PC-3 (cell line): ENCODE measurements at regions not wholly inside any gene's neighbourhood (a gene's known extent, or its start where the extent isn't known, plus 50 kb on each side); places are given as distances from the start of the nearest gene placed in this dataset.

Experiments
- ATAC-seq: fragments of 200-7000 bp; cut with Tn5 transposase; 2 replicates; pipeline ENCODE4 v1.9.1; 2020; ENCODE audit warnings: mild to moderate bottlenecking, moderate library complexity
- BruUV-seq: library from RNA; stranded (reverse); fragments of 400-500 nt; replicated peaks from 2 replicates; lab custom pipeline; 2021; lab: Mats Ljungman, UMichigan
- CTCF ChIA-PET: fragments of 300-600 bp; sonication (Branson Sonifier 250); formaldehyde crosslinking; loops from one replicate; lab custom pipeline; 2022; ENCODE audit warnings: antibody characterized with exemption; lab: Charles Lee
- POLR2A ChIA-PET: fragments of 300-600 bp; sonication (Branson Sonifier 250); formaldehyde crosslinking; loops from one replicate; lab custom pipeline; 2022; ENCODE audit warnings: antibody characterized with exemption; ENCODE audit not compliant: unreplicated experiment; lab: Charles Lee
- DNase-seq: peaks from one replicate; pipeline ENCODE4 v3.0.0-alpha.2; 2015
- H2AFZ ChIP-seq: fragments of 300-600 bp; sonication (generic); 2 replicates; pipeline ENCODE4 v1.6.0; 2016; ENCODE audit warnings: antibody characterized with exemption, low read length
- H3F3A ChIP-seq: fragments of 300-600 bp; sonication (generic); one replicate; pipeline ENCODE4 v1.6.0; 2017; ENCODE audit warnings: antibody characterized with exemption, low read length, control low read depth, mild to moderate bottlenecking; ENCODE audit not compliant: unreplicated experiment
- H3K27ac ChIP-seq: fragments of 300-600 bp; sonication (generic); 2 replicates; pipeline ENCODE4 v1.5.1; 2016; ENCODE audit warnings: mild to moderate bottlenecking, low read length
- H3K27me3 ChIP-seq: fragments of 300-600 bp; sonication (generic); 2 replicates; pipeline ENCODE4 v1.6.1; 2016; ENCODE audit warnings: low read length, mixed read lengths
- H3K36me3 ChIP-seq: fragments of 300-600 bp; sonication (generic); 2 replicates; pipeline ENCODE4 v1.6.1; 2016; ENCODE audit warnings: low read depth, mixed run types, low read length, mixed read lengths
- H3K4me1 ChIP-seq: fragments of 300-600 bp; sonication (generic); 2 replicates; pipeline ENCODE4 v1.5.1; 2016; ENCODE audit warnings: low read length; ENCODE audit not compliant: insufficient read depth
- H3K4me2 ChIP-seq: fragments of 300-600 bp; sonication (generic); 2 replicates; pipeline ENCODE4 v1.6.0; 2016; ENCODE audit warnings: low read length
- H3K4me3 ChIP-seq: fragments of 300-600 bp; sonication (generic); 2 replicates; pipeline ENCODE4 v1.5.1; 2016; ENCODE audit warnings: mild to moderate bottlenecking, low read length, mixed read lengths
- H3K79me2 ChIP-seq: fragments of 300-600 bp; sonication (generic); 2 replicates; pipeline ENCODE4 v1.6.1; 2017; ENCODE audit warnings: low read length, mixed read lengths
- H3K9ac ChIP-seq: fragments of 300-600 bp; sonication (generic); 2 replicates; pipeline ENCODE4 v1.6.0; 2016; ENCODE audit warnings: mild to moderate bottlenecking, low read length
- H3K9me2 ChIP-seq: fragments of 300-600 bp; sonication (generic); replicated peaks from 2 replicates; pipeline ENCODE4 v1.6.1; 2016; ENCODE audit warnings: mixed run types, low read length, mixed read lengths
- H3K9me3 ChIP-seq: fragments of 300-600 bp; sonication (generic); 2 replicates; pipeline ENCODE4 v1.6.1; 2016; ENCODE audit warnings: low read length, mixed read lengths
- H4K20me1 ChIP-seq: fragments of 300-600 bp; sonication (generic); 2 replicates; pipeline ENCODE4 v1.6.1; 2016; ENCODE audit warnings: low read length, mixed read lengths
- CTCF ChIP-seq: fragments of 300-600 bp; sonication (generic); conservative IDR thresholded peaks from 2 replicates; pipeline ENCODE4 v1.5.1; 2017; ENCODE audit warnings: antibody characterized with exemption, low read depth, mild to moderate bottlenecking, low read length
- EZH2 ChIP-seq: fragments of 300-600 bp; sonication (generic); IDR thresholded peaks from one replicate; pipeline ENCODE4 v1.6.1; 2017; ENCODE audit warnings: antibody characterized with exemption, mild to moderate bottlenecking, low read length; ENCODE audit not compliant: unreplicated experiment
- EZH2phosphoT487 ChIP-seq: fragments of 300-600 bp; sonication (generic); IDR thresholded peaks from 2 replicates; pipeline ENCODE4 v1.6.1; 2018; ENCODE audit warnings: mild to moderate bottlenecking, antibody characterized with exemption, low read length, borderline replicate concordance
- intact Hi-C: fragments of 100-400 bp; cut with micrococcal nuclease; formaldehyde crosslinking; loops from 2 replicates; pipeline ENCODE4 v1.9.0; 2023

GRCh38 chr16:86932130-86932982 is 354.0 kb downstream of the FOXL1 start:
- Histone ChIP-seq H4K20me1 (no peaks in the 10 kb centered on the region), H3F3A (no peaks in the 10 kb centered on the region), H3K9me3 (no peaks in the 10 kb centered on the region), H3K79me2 (no peaks in the 10 kb centered on the region), H3K9me2 (no peaks in the 10 kb centered on the region), H3K27ac (no peak overlapping the region), H3K36me3 (no peaks in the 10 kb centered on the region), H3K27me3 (no peaks in the 10 kb centered on the region), H2AFZ (no peak overlapping the region), H3K4me2 (no peak overlapping the region), H3K4me1 (peaks cover 11% of the 10 kb centered on the region), H3K4me3 (no peak overlapping the region), H3K9ac (no peak overlapping the region)
- ATAC-seq, result no peak
- no peak for DNase-seq
- CTCF ChIA-PET, result no interaction called here
- POLR2A ChIA-PET, result no interaction called here
- TF ChIP-seq EZH2 (no peak), CTCF (no peak), EZH2phosphoT487 (no peak)
- intact Hi-C loops, result no loop called here
- BruUV-seq, result no TSS peak

GRCh38 chr16:86934581-86935375 is 356.4 kb downstream of the FOXL1 start:
- Histone ChIP-seq H3K9ac (no peak overlapping the region), H3K36me3 (no peaks in the 10 kb centered on the region), H3K27ac (no peak overlapping the region), H3K9me2 (no peaks in the 10 kb centered on the region), H3K79me2 (no peaks in the 10 kb centered on the region), H3F3A (no peaks in the 10 kb centered on the region), H2AFZ (no peak overlapping the region), H3K27me3 (no peaks in the 10 kb centered on the region), H3K9me3 (no peaks in the 10 kb centered on the region), H3K4me3 (no peak overlapping the region), H4K20me1 (no peaks in the 10 kb centered on the region), H3K4me2 (no peak overlapping the region), H3K4me1 (peaks cover 11% of the 10 kb centered on the region)
- no peak for ATAC-seq
- intact Hi-C loops, result no loop called here
- ChIA-PET CTCF (no interaction called here), POLR2A (no interaction called here)
- TF ChIP-seq EZH2 (no peak), CTCF (no peak)
- DNase-seq, result no peak
- BruUV-seq, result no TSS peak

GRCh38 chr16:86939609-86940008 is 361.3 kb downstream of the FOXL1 start:
- Histone ChIP-seq H4K20me1 (no peaks in the 10 kb centered on the region), H3K9me3 (no peaks in the 10 kb centered on the region), H3K4me3 (no peak overlapping the region), H2AFZ (no peak overlapping the region), H3K9me2 (no peaks in the 10 kb centered on the region), H3F3A (no peaks in the 10 kb centered on the region), H3K27ac (no peak overlapping the region), H3K27me3 (no peaks in the 10 kb centered on the region), H3K36me3 (no peaks in the 10 kb centered on the region), H3K4me1 (peaks cover 15% of the 10 kb centered on the region), H3K79me2 (no peaks in the 10 kb centered on the region), H3K4me2 (no peak overlapping the region), H3K9ac (no peak overlapping the region)
- intact Hi-C loops, result no loop called here
- CTCF ChIA-PET, result no interaction called here
- ATAC-seq (no peak), DNase-seq (no peak)
- no peak for TF ChIP-seq CTCF
- no peak for TF ChIP-seq EZH2phosphoT487
- no peak for TF ChIP-seq EZH2
- BruUV-seq, result no TSS peak
- POLR2A ChIA-PET, result no interaction called here
